AG04450 (cell line): ENCODE measurements at regions not wholly inside any gene's neighbourhood (a gene's known extent, or its start where the extent isn't known, plus 50 kb on each side); places are given as distances from the start of the nearest gene placed in this dataset.

ENCODE experiments used
- CTCF ChIA-PET: fragments of 300-600, 350-600 bp; formaldehyde crosslinking; extraction: SDS; loops from one replicate; lab custom pipeline; 2022; ENCODE audit warnings: antibody characterized with exemption, inconsistent platforms; lab: Charles Lee
- POLR2A ChIA-PET: fragments of 350-600 bp; formaldehyde crosslinking; extraction: SDS; loops from one replicate; lab custom pipeline; 2021; ENCODE audit warnings: antibody characterized with exemption, inconsistent platforms; lab: Yijun Ruan, JAX
- DNase-seq: peaks from one replicate; pipeline ENCODE4 v3.0.0-alpha.2; 2011; ENCODE audit warnings: low read depth, low spot score
- H3K27ac ChIP-seq: one replicate; pipeline ENCODE4 v1.5.1; 2012; ENCODE audit warnings: low read depth, low read length, control low read depth
- H3K27me3 ChIP-seq: one replicate; pipeline ENCODE4 v1.6.0; 2012; ENCODE audit warnings: low read length; ENCODE audit not compliant: control insufficient read depth, insufficient read depth
- H3K4me3 ChIP-seq: 2 replicates; pipeline ENCODE4 v1.5.1; 2011; ENCODE audit warnings: mild to moderate bottlenecking, low read depth, low read length, control low read depth
- H3K9me3 ChIP-seq: 2 replicates; pipeline ENCODE4 v1.5.1; 2012; ENCODE audit warnings: low read length; ENCODE audit not compliant: control insufficient read depth, insufficient read depth
- CTCF ChIP-seq: IDR thresholded peaks from 2 replicates; pipeline ENCODE4 v1.5.1; 2011; ENCODE audit warnings: low read depth, low read length, control low read depth, inconsistent platforms

GRCh38 chr5:101102506-101102905, 199.4 kb upstream of the ST8SIA4 start:
- TF ChIP-seq CTCF, result no peak
- POLR2A ChIA-PET, result no interaction called here
- DNase-seq, result no peak
- H3K27ac ChIP-seq, result no peak overlapping the region
- CTCF ChIA-PET, result no interaction called here
- no peaks in the 10 kb centered on the region for H3K27me3 ChIP-seq
- no peak overlapping the region for H3K4me3 ChIP-seq
- no peaks in the 10 kb centered on the region for H3K9me3 ChIP-seq

- POLR2A ChIA-PET, result no interaction called here
- no peak for TF ChIP-seq CTCF
- no peak for DNase-seq
- Histone ChIP-seq H3K27ac (no peak overlapping the region), H3K27me3 (no peaks in the 10 kb centered on the region), H3K9me3 (peaks cover 7% of the 10 kb centered on the region), H3K4me3 (no peak overlapping the region)
- CTCF ChIA-PET, result no interaction called here
Observed at GRCh38 chr5:101091902-101092301, 188.8 kb upstream of the ST8SIA4 start.

- CTCF ChIA-PET, result no interaction called here
- no peaks in the 10 kb centered on the region for H3K27me3 ChIP-seq
- no peak overlapping the region for H3K4me3 ChIP-seq
- no peaks in the 10 kb centered on the region for H3K9me3 ChIP-seq
- TF ChIP-seq CTCF, result no peak
- POLR2A ChIA-PET, result no interaction called here
- no peak for DNase-seq
- no peak overlapping the region for H3K27ac ChIP-seq
Observed at GRCh38 chr5:101084353-101084752, 181.3 kb upstream of the ST8SIA4 start.

GRCh38 chr5:101080462-101081240, 177.6 kb upstream of the ST8SIA4 start:
- no peaks in the 10 kb centered on the region; the same call in 1 of the 2 replicates for H3K9me3 ChIP-seq
- ChIA-PET POLR2A (no interaction called here), CTCF (no interaction called here)
- H3K27ac ChIP-seq, result no peak overlapping the region
- H3K27me3 ChIP-seq, result no peaks in the 10 kb centered on the region
- H3K4me3 ChIP-seq, result no peak overlapping the region
- no peak for TF ChIP-seq CTCF
- DNase-seq, result no peak

GRCh38 chr5:101068298-101068697, 165.2 kb upstream of the ST8SIA4 start:
- Histone ChIP-seq H3K27ac (no peak overlapping the region), H3K4me3 (no peak overlapping the region), H3K27me3 (no peaks in the 10 kb centered on the region), H3K9me3 (no peaks in the 10 kb centered on the region)
- CTCF ChIA-PET, result no interaction called here
- POLR2A ChIA-PET, result no interaction called here
- no peak for DNase-seq
- no peak for TF ChIP-seq CTCF
